Uterus (tissue), 3 donors: ENCODE measurements at regions not wholly inside any gene's neighbourhood (a gene's known extent, or its start where the extent isn't known, plus 50 kb on each side); places are given as distances from the start of the nearest gene placed in this dataset.

ENCODE experiments used
- DNase-seq, 2 donors: peaks; one replicate each; pipeline ENCODE4 v3.0.0-alpha.2; 2019 to 2020
- H3K27ac ChIP-seq, 2 donors: fragments of 200-600 bp; sonication (generic); 1 replicate in 1 of 2; 2 replicates in 1 of 2; pipeline ENCODE4 v1.5.1; 2016 to 2018
- H3K27me3 ChIP-seq, 2 donors: fragments of 200-600 bp; sonication (generic); one replicate each; pipeline ENCODE4 v1.5.1; 2018 to 2019; ENCODE audit warnings: control low read depth in 1 of 2
- H3K36me3 ChIP-seq, 2 donors: fragments of 200-600 bp; sonication (generic); one replicate each; pipeline ENCODE4 v1.5.1; 2019; ENCODE audit warnings: control low read depth in 1 of 2
- H3K4me1 ChIP-seq, 2 donors: fragments of 200-600 bp; sonication (generic); one replicate each; pipeline ENCODE4 v1.5.1; 2018 to 2019; ENCODE audit warnings: control low read depth in 1 of 2
- H3K4me3 ChIP-seq, 2 donors: fragments of 200-600 bp; sonication (generic); 1 replicate in 1 of 2; 2 replicates in 1 of 2; pipeline ENCODE4 v1.5.1; 2018 to 2019; ENCODE audit warnings: mild to moderate bottlenecking in 1 of 2
- H3K9me3 ChIP-seq, 2 donors: fragments of 200-600 bp; sonication (generic); one replicate each; pipeline ENCODE4 v1.5.1; 2019; ENCODE audit warnings: control low read depth in 1 of 2
- CTCF ChIP-seq, 4 experiments: fragments of 200-600 bp in 2 of 4; fragments of 450-650 bp in 2 of 4; sonication (generic) in 2 of 4; IDR thresholded peaks; one replicate each; pipeline ENCODE4 v1.5.1; 2016 to 2019; ENCODE audit warnings: antibody characterized with exemption in 4 of 4, mild to moderate bottlenecking in 2 of 4, moderate library complexity in 1 of 4
- POLR2A ChIP-seq, 2 donors: fragments of 450-650 bp; IDR thresholded peaks; one replicate each; pipeline ENCODE4 v1.6.1; 2016; ENCODE audit warnings: antibody characterized with exemption in 2 of 2, mild to moderate bottlenecking in 1 of 2, moderate library complexity in 1 of 2
- intact Hi-C: fragments of 100-400 bp; cut with DNase I; formaldehyde crosslinking; loops from one replicate; pipeline ENCODE4 v1.15.1; 2023; ENCODE audit warnings: low total_unique reads
- donor health status: DM: yes; HTN: yes; CAD: no.

- no peaks in the 10 kb centered on the region for H3K4me1 ChIP-seq
- no peaks in the 10 kb centered on the region for H3K27me3 ChIP-seq
- no peaks in the 10 kb centered on the region for H3K36me3 ChIP-seq
- DNase-seq: no peak
- H3K4me3 ChIP-seq: no peak overlapping the region
- TF ChIP-seq CTCF (IDR thresholded peaks at IDR 0.05) (no peak), POLR2A (IDR thresholded peaks at IDR 0.05) (no peak)
- H3K9me3 ChIP-seq: no peaks in the 10 kb centered on the region
- no peak overlapping the region for H3K27ac ChIP-seq
- intact Hi-C loops: no loop called here
Measured at GRCh38 chr13:90405301-90405700, 942.2 kb upstream of the MIR17HG start.

GRCh38 chr13:90412980-90413379 is 934.5 kb upstream of the MIR17HG start:
- TF ChIP-seq CTCF (IDR thresholded peaks at IDR 0.05) (no peak), POLR2A (IDR thresholded peaks at IDR 0.05) (no peak)
- Histone ChIP-seq H3K4me3 (no peak overlapping the region), H3K27me3 (no peaks in the 10 kb centered on the region), H3K4me1 (no peaks in the 10 kb centered on the region), H3K36me3 (no peaks in the 10 kb centered on the region), H3K9me3 (no peaks in the 10 kb centered on the region), H3K27ac (no peak overlapping the region)
- no peak for DNase-seq
- intact Hi-C loops: no loop called here

GRCh38 chr13:90413548-90413947 is 933.9 kb upstream of the MIR17HG start:
- intact Hi-C loops: no loop called here
- Histone ChIP-seq H3K4me1 (no peaks in the 10 kb centered on the region), H3K9me3 (no peaks in the 10 kb centered on the region), H3K36me3 (no peaks in the 10 kb centered on the region), H3K27ac (no peak overlapping the region), H3K4me3 (no peak overlapping the region), H3K27me3 (no peaks in the 10 kb centered on the region)
- TF ChIP-seq CTCF (IDR thresholded peaks at IDR 0.05): no peak
- no peak for TF ChIP-seq POLR2A (IDR thresholded peaks at IDR 0.05)
- DNase-seq: no peak

GRCh38 chr13:90414691-90415596 is 932.5 kb upstream of the MIR17HG start:
- Histone ChIP-seq H3K27ac (no peak overlapping the region), H3K27me3 (no peaks in the 10 kb centered on the region), H3K9me3 (no peaks in the 10 kb centered on the region), H3K36me3 (no peaks in the 10 kb centered on the region), H3K4me3 (no peak overlapping the region), H3K4me1 (no peaks in the 10 kb centered on the region)
- TF ChIP-seq POLR2A (IDR thresholded peaks at IDR 0.05) (no peak), CTCF (IDR thresholded peaks at IDR 0.05) (no peak)
- DNase-seq: no peak
- intact Hi-C loops: no loop called here

- no peaks in the 10 kb centered on the region for H3K4me1 ChIP-seq
- no peaks in the 10 kb centered on the region for H3K36me3 ChIP-seq
- no peak overlapping the region for H3K4me3 ChIP-seq
- H3K9me3 ChIP-seq: no peaks in the 10 kb centered on the region
- H3K27me3 ChIP-seq: no peaks in the 10 kb centered on the region
- no peak overlapping the region for H3K27ac ChIP-seq
- no peak for TF ChIP-seq POLR2A (IDR thresholded peaks at IDR 0.05)
- TF ChIP-seq CTCF (IDR thresholded peaks at IDR 0.05): no peak
- DNase-seq: no peak
- intact Hi-C loops: no loop called here
Measured at GRCh38 chr13:90415902-90416301, 931.6 kb upstream of the MIR17HG start.
